Activated T-cell treated with anti-CD3 and anti-CD28 coated beads, Interleukin-2, amount 50 U/mL, for 48 hours (primary cell): ENCODE measurements at regions not wholly inside any gene's neighbourhood (a gene's known extent, or its start where the extent isn't known, plus 50 kb on each side); places are given as distances from the start of the nearest gene placed in this dataset.

ENCODE experiments used
- DNase-seq, 2 experiments: peaks; one replicate each; pipeline ENCODE4 v3.0.0-alpha.2; 2020

DNA sequence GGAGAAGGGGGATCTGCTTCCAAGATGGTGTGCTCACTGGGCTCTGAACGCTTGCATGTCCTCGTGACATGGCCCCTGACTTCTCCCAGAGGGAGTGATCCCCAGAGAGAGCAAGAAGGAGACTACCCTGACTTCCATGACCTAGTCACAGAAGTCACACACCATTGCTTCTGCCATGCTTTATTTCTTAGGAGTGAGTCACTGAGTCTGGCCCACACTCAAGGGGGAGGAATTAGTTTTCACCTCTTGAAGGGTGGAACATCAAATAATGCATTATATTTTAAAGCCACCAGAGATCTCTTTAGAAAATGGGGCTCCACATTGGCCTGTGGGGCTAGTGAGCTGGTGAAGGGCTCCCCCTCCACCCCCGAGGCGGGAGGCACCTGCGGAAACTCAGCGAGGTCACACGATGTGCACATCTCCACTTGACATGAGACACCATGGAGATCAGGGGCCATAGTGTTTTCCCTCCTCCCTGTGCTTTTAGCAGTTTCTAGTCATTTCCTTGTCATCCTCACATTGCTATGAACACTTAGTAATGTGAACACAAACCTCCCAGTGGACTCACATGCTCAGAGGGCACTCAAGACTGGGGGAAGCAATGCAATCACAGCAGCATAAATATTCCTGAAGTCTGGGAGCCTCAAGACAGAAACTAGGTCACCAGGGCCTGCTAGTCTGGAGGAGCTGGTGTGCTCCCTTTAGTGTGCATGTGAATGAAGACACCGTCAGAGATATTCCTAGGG, 87.4 kb upstream of the FZD10 start:
- DNase-seq = no peak

DNA sequence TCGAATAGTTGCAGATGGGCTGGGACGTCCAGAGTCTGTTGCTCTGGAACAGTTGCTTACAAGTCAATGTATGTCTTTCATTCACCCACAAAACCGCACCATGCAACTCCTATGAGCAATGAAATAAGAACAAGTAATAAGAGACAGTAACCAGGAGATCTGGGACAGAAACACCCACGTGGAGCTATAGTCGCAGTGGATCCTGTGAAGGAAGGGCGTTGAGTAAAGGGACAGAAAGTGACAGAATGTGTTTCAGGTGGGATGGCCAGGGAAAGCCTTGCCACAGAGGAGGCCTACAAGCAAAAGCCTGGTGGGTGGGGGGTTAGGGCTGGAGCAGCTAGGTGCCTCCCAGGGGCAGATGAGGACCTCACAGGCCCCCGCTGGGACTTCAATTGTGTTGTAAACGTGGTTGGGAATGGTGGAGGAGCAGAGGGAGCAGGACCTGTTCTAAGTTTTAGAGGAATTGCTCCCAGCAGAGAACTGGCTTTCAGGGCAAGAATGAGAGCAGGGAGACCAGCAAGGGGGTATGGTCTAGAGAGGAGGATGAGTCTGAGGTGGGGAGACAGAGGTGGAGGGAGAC, 86.7 kb upstream of the FZD10 start:
- DNase-seq = no peak

DNA sequence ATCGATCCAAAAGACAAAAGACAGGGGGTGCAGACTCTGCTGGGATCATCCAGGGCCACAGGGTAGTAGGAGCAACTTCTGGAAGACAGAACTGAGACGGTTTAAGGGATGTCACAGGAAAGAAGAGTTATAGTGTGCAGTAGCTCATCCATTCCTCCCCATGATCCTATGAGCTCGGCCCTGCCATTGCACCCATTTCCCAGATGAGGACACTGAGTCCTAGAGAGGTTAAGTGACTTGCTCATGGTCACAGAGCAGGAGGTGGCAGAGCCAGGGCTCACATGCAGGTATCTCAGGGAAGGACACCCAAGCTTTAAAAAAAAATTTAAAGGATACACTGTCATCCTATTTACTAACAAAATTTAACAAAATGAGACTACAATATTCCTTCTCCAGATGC, 86.1 kb upstream of the FZD10 start:
- no peak for DNase-seq

DNA sequence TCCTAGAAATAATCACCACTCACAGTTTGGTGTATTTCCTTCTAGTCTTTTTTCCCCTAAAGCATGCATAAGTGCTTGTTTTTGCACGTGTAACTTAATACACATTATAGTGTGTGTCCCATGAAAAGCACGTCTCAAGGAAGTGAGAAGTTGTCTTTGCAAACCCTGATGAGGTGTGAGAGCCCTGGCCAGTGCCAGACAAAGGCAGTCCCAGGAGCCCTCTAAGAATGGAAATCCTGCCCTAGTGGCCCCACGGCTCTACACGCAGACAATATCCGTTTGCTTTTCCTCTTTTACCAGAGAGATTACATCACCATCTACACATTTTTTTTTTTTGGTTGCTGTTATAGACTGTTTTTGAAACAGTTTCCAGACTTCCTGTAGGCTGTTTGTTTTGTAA, 85.5 kb upstream of the FZD10 start:
- no peak for DNase-seq

- DNase-seq = no peak
These were observed 83.4 kb upstream of the FZD10 start for GRCh38 chr12:130078852-130079251.

- no peak for DNase-seq
These were observed 83.0 kb upstream of the FZD10 start for GRCh38 chr12:130079279-130079678.

GRCh38 chr12:130080205-130080604, 82.1 kb upstream of the FZD10 start:
- no peak for DNase-seq

GRCh38 chr12:130081117-130081805, 81.0 kb upstream of the FZD10 start:
- no peak for DNase-seq

DNA sequence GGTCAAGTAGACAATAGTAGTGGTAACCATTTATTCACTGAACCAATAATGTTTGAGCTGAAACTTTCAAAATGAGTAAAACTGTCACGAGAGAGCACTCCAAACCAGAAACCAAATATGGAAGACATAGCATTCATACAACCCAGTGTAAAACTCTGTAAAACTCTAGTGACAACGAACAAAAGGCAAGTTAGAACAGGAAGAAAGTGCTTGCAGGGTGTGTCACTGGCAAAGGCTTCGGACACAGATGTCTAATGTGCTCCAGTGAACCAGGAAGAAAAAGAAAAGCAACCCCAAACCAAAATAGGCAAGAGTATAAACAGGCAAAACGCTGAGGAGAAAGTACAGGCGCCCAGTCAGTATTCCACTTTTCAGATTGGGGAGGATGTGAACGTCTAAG, 79.3 kb upstream of the FZD10 start:
- DNase-seq = no peak

GRCh38 chr12:130083734-130084133, 78.5 kb upstream of the FZD10 start:
- DNase-seq = no peak

DNA sequence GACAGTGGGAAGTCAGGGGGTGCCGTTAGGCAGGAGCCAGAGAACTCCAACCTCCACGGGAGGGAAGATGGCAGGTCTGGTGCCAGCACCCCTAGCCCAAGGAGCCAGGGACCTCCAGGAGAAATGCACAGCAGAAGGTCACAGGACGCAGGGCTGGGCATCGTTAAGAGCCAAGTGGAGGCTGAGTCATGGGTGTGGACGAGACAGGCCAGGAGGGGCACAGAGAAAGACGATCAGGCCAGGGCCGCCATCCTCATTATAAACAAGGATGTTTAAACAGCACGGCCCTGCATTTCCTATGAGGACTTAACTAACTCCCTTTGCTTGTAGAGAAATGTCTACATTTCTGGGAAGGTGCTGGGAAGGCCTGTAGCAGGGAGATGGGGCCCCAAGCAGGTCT, 77.9 kb upstream of the FZD10 start:
- DNase-seq = no peak

DNA sequence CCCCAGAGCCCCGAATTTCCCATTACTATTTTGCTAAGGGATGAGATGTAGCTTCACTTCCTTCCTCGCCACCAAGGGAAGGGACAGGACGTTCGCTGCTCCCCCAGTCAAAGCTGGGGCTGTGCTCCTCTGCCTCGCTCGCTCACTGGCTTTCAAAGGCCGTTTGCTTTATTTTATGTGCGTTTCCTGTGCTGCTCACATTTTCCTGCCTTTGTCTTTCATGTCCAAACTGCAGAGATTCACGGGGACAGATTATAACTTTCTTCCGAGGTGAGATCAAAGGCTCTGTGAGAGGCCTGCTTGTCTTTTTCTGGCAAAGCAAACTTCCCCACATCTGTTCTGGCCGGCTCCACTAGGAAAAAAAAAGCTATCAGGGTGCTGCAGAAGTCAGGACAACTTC, 76.0 kb upstream of the FZD10 start:
- peak; percentile 21 for DNase-seq

DNA sequence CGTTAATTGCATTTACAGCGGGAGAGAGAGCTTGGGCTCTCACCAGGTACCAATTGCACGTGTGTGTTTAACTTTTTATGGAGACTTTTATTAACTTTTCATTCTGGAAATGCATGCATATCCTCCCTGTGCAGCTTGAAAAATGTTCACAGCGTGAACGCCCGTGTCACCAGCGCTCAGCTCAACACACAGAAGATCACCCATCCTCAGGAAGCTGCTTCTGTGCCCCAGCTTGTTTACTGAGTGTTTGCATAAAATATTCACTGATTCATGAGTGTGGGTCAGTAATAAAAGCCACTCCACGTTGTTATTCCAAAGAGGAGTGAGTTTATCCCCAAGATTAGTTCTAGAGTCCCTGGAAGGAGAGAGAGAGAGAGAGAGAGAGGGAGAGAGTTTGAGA, 75.5 kb upstream of the FZD10 start:
- no peak for DNase-seq

DNA sequence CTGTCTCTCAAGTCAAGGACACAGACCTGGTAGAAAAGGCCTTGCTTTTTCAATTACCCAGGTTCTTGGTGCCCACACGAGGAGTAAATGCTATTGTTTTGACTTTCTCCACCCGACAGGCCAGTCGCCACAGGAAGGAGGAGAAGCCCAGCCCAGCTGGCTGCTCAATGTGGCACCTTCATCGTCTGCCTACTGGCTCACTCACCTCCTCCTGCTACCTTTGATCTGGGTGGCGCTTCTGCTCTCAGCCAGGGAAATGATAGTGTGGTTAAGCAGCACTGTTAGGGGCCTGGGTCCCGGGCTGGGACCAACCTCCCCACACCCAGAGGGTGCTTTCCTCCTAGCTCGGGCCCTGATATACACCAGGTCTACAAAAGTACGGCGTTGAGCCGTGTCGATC, 75.0 kb upstream of the FZD10 start:
- peak in 1 of 2 experiments; percentile 22 for DNase-seq

- DNase-seq = no peak
These were observed 73.8 kb upstream of the FZD10 start for GRCh38 chr12:130088504-130088903.

DNA sequence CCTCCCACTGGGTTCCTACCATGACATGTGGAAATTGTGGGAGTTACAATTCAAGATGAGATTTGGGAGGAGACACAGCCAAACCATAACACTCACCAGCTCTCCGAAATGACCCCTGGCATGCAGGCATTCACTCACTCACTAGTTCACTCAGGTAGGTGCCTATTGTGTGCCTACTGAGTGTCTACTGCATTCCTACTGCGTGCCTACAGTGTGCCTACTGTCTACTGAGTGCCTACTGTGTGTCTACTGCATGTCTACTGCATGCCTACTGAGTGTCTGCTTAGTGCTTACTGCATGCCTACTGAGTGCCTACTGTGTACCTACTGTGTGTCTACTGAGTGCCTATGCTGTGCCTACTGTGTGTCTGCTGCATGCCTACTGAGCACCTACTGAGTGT, 71.7 kb upstream of the FZD10 start:
- no peak for DNase-seq

- DNase-seq = no peak
These were observed 68.9 kb upstream of the FZD10 start for GRCh38 chr12:130093380-130093779.

GRCh38 chr12:130097342-130097741, 64.9 kb upstream of the FZD10 start:
- DNase-seq = no peak

GRCh38 chr12:130097798-130098255, 64.4 kb upstream of the FZD10 start:
- no peak for DNase-seq

GRCh38 chr12:130098301-130099005, 63.8 kb upstream of the FZD10 start:
- no peak for DNase-seq

DNA sequence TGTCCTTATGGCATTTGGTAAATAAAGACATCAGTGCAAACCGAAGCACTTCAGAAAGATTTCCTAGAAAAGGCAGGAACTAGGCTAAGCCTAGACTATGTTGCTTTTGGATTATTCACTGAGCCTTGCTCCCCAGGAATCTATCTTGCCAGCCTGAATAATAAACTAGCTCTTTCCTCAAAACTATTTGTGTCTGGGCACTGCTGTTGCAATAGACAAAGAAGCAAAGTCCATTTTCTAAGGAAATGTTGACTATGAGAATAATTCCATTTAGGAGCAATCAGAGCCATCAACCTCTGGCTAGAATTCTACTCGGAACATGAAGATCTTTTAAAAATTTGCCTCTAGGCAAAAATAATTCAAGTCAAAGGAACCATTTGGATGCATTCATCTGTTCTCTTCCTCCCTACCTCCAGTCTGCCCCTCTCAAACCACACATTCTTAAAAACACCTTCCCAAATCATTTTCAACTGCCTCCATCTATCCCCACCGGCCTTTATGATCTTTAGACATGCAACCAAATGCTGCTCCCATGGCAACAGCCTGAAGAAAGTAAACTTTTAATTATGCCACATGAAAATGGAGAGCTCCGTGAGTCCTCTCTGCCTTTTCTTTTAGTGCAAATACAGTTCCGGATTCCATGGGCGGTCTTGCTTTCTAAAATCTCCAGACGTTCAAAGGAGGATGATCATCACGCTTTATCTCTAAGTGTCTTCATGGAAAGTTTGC, 61.5 kb upstream of the FZD10 start:
- DNase-seq = no peak

GRCh38 chr12:130101370-130101769, 60.9 kb upstream of the FZD10 start:
- no peak for DNase-seq

- DNase-seq = no peak
These were observed 60.0 kb upstream of the FZD10 start for GRCh38 chr12:130102266-130102665.
